ENCODE measurements at regions not wholly inside any gene's neighbourhood (a gene's known extent, or its start where the extent isn't known, plus 50 kb on each side); places are given as distances from the start of the nearest gene placed in this dataset.

GRCh38 chr11:81915045-81915444 is 818.6 kb downstream of the FAM181B start:
- no peak for TF ChIP-seq POLR2AphosphoS5 (IDR thresholded peaks at IDR 0.05; ENCODE audit: low read depth, low read length)
- no peak for TF ChIP-seq POLR2A (IDR thresholded peaks at IDR 0.05; ENCODE audit: low read depth, low read length)

Measured in GM12892 (cell line).